ENCODE measurements at regions not wholly inside any gene's neighbourhood (a gene's known extent, or its start where the extent isn't known, plus 50 kb on each side); places are given as distances from the start of the nearest gene placed in this dataset.
"Not testable (repeated sequence)": the region's sequence is repeated elsewhere in the genome, so short reads cannot be mapped to it uniquely, and the experiment has no call there.

DNA sequence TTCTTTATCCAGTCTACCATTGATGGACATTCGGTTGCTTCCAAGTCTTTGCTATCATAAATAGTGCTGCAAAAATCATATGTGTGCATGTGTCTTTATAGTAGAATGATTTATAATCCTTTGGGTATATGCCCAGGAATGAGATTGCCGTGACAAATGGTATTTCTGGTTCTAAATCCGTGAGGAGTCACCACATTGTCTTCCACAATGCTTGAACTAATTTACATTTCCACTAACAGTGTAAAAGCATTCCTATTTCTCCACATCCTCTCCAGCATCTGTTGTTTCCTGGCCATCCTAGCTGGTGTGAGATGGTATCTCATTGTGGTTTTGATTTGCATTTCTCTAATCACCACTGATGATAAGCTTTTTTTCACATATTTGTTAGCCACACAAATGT is 406.1 kb upstream of the NDST4 start:
- TF ChIP-seq, protein P1, sequence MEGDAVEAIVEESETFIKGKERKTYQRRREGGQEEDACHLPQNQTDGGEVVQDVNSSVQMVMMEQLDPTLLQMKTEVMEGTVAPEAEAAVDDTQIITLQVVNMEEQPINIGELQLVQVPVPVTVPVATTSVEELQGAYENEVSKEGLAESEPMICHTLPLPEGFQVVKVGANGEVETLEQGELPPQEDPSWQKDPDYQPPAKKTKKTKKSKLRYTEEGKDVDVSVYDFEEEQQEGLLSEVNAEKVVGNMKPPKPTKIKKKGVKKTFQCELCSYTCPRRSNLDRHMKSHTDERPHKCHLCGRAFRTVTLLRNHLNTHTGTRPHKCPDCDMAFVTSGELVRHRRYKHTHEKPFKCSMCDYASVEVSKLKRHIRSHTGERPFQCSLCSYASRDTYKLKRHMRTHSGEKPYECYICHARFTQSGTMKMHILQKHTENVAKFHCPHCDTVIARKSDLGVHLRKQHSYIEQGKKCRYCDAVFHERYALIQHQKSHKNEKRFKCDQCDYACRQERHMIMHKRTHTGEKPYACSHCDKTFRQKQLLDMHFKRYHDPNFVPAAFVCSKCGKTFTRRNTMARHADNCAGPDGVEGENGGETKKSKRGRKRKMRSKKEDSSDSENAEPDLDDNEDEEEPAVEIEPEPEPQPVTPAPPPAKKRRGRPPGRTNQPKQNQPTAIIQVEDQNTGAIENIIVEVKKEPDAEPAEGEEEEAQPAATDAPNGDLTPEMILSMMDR (IDR thresholded peaks at IDR 0.05): not testable (repeated sequence)
- not testable (repeated sequence) for TF ChIP-seq POLR2A (IDR thresholded peaks at IDR 0.05)

Measured in transverse colon (tissue), 3 donors.